H1 (cell line): ENCODE measurements at regions not wholly inside any gene's neighbourhood (a gene's known extent, or its start where the extent isn't known, plus 50 kb on each side); places are given as distances from the start of the nearest gene placed in this dataset.

Experiments
- CTCF ChIA-PET: fragments of 300-600 bp; sonication (Branson Sonifier 250); formaldehyde crosslinking; loops from one replicate; lab custom pipeline; 2021; ENCODE audit not compliant: partially characterized antibody; lab: Charles Lee
- POLR2A ChIA-PET: fragments of 300-600 bp; sonication (Branson Sonifier 250); formaldehyde crosslinking; loops from one replicate; lab custom pipeline; 2021; ENCODE audit warnings: inconsistent platforms; ENCODE audit not compliant: partially characterized antibody; lab: Charles Lee
- DNase-seq, 2 experiments: peaks; one replicate each; pipeline versions ENCODE4 v3.0.0 to v3.0.0-alpha.2; 2010 to 2022; ENCODE audit warnings: low spot score in 2 of 2, low read depth in 1 of 2, mixed read lengths in 1 of 2
- FAIRE-seq: peaks from 2 replicates; lab custom pipeline; 2011; peaks lifted over from hg19 to GRCh38; lab: Jason Lieb, UNC
- H2AFZ ChIP-seq: 2 replicates; pipeline ENCODE4 v1.8.1; 2012; ENCODE audit warnings: low read length, inconsistent platforms
- H2AK5ac ChIP-seq: 2 replicates; pipeline ENCODE4 v1.6.1; 2013; ENCODE audit warnings: low read depth, low read length
- H2BK120ac ChIP-seq: replicated peaks from 2 replicates; pipeline ENCODE3; 2013; ENCODE audit warnings: low read depth, low read length, inconsistent platforms
- H2BK12ac ChIP-seq: 2 replicates; pipeline ENCODE4 v1.6.1; 2013; ENCODE audit warnings: low read depth, low read length
- H2BK15ac ChIP-seq: 2 replicates; pipeline ENCODE4 v1.6.1; 2013; ENCODE audit warnings: low read length
- H2BK20ac ChIP-seq: 2 replicates; pipeline ENCODE4 v1.6.1; 2013; ENCODE audit warnings: low read length
- H2BK5ac ChIP-seq: 2 replicates; pipeline ENCODE4 v1.6.1; 2013; ENCODE audit warnings: low read depth, low read length
- H3K14ac ChIP-seq: 2 replicates; pipeline ENCODE4 v1.6.1; 2013; ENCODE audit warnings: inconsistent platforms; ENCODE audit not compliant: insufficient read length
- H3K18ac ChIP-seq: 2 replicates; pipeline ENCODE4 v1.6.1; 2013; ENCODE audit warnings: low read length; ENCODE audit errors: extremely low read depth
- H3K23ac ChIP-seq: 2 replicates; pipeline ENCODE4 v1.6.1; 2013; ENCODE audit warnings: inconsistent platforms; ENCODE audit not compliant: insufficient read length
- H3K23me2 ChIP-seq: 2 replicates; pipeline ENCODE4 v1.6.1; 2013; ENCODE audit warnings: low read depth, low read length
- H3K27ac ChIP-seq: 2 replicates; pipeline ENCODE4 v1.6.1; 2011; ENCODE audit warnings: low read depth, low read length, inconsistent platforms
- H3K27me3 ChIP-seq, 4 experiments: replicated peaks in 1 of 4; 1 replicate in 1 of 4; 2 replicates in 3 of 4; pipeline versions ENCODE4 v1.6.1 to v1.8.1; 2011 to 2013; ENCODE audit warnings: low read length in 3 of 4, mild to moderate bottlenecking in 3 of 4, inconsistent platforms in 2 of 4, mixed read lengths in 2 of 4, moderate library complexity in 1 of 4; ENCODE audit not compliant: control insufficient read depth in 3 of 4, insufficient read depth in 3 of 4; ENCODE audit errors: extremely low read depth in 1 of 4
- H3K36me3 ChIP-seq, 4 experiments: 2 replicates each; pipeline versions ENCODE4 v1.6.1 to v1.8.1; 2011 to 2013; ENCODE audit warnings: mild to moderate bottlenecking in 4 of 4, low read length in 3 of 4, moderate library complexity in 2 of 4, control low read depth in 1 of 4, inconsistent platforms in 1 of 4; ENCODE audit not compliant: insufficient read depth in 4 of 4, control insufficient read depth in 2 of 4
- H3K4ac ChIP-seq: replicated peaks from 2 replicates; pipeline ENCODE3; 2013; ENCODE audit warnings: low read length, low read depth, mixed read lengths, inconsistent platforms; ENCODE audit not compliant: insufficient read length
- H3K4me1 ChIP-seq, 4 experiments: replicated peaks in 1 of 4; 1 replicate in 1 of 4; 2 replicates in 3 of 4; pipeline versions ENCODE4 v1.6.1 to v1.8.1; 2011 to 2013; ENCODE audit warnings: low read length in 3 of 4, inconsistent platforms in 2 of 4, mixed read lengths in 1 of 4; ENCODE audit not compliant: insufficient read depth in 4 of 4, control insufficient read depth in 3 of 4
- H3K4me2 ChIP-seq, 2 experiments: 2 replicates each; pipeline versions ENCODE4 v1.6.1 to v1.8.1; 2011 to 2013; ENCODE audit warnings: low read depth in 2 of 2, low read length in 2 of 2, control low read depth in 1 of 2, inconsistent platforms in 1 of 2, mild to moderate bottlenecking in 1 of 2; ENCODE audit not compliant: insufficient read depth in 1 of 2
- H3K4me3 ChIP-seq, 4 experiments: fragments of 200-600, 300-600 bp in 1 of 4; sonication (generic), shearing (Covaris generic), sonication (Bioruptor Twin) in 1 of 4; 2 replicates each; pipeline versions ENCODE4 v1.5.1 to v1.8.1; 2011 to 2016; ENCODE audit warnings: low read length in 4 of 4, low read depth in 3 of 4, control low read depth in 2 of 4, inconsistent platforms in 2 of 4, mild to moderate bottlenecking in 2 of 4, mixed read lengths in 1 of 4, moderate library complexity in 1 of 4; ENCODE audit not compliant: insufficient read depth in 2 of 4; ENCODE audit errors: extremely low read depth in 1 of 4
- H3K56ac ChIP-seq: replicated peaks from 2 replicates; pipeline ENCODE3; 2013; ENCODE audit warnings: low read depth, mild to moderate bottlenecking, mixed read lengths, low read length, inconsistent platforms; ENCODE audit not compliant: insufficient read length
- H3K79me1 ChIP-seq: 2 replicates; pipeline ENCODE4 v1.6.1; 2013; ENCODE audit warnings: low read depth, low read length, control low read depth
- H3K79me2 ChIP-seq, 2 experiments: 2 replicates each; pipeline versions ENCODE4 v1.6.1 to v1.8.1; 2012 to 2013; ENCODE audit warnings: low read length in 2 of 2, mild to moderate bottlenecking in 2 of 2, inconsistent platforms in 1 of 2; ENCODE audit not compliant: insufficient read depth in 2 of 2, control insufficient read depth in 1 of 2
- H3K9ac ChIP-seq, 4 experiments: replicated peaks in 1 of 4; 1 replicate in 1 of 4; 2 replicates in 3 of 4; pipeline versions ENCODE4 v1.6.1 to v1.8.1; 2011 to 2013; ENCODE audit warnings: low read depth in 3 of 4, low read length in 3 of 4, control low read depth in 2 of 4, mild to moderate bottlenecking in 2 of 4, moderate library complexity in 2 of 4, inconsistent platforms in 1 of 4; ENCODE audit errors: extremely low read depth in 1 of 4
- H3K9me3 ChIP-seq, 2 experiments: 2 replicates each; pipeline versions ENCODE4 v1.6.1 to v1.8.1; 2012 to 2013; ENCODE audit warnings: mild to moderate bottlenecking in 2 of 2, moderate library complexity in 2 of 2, control low read depth in 1 of 2, inconsistent platforms in 1 of 2, low read depth in 1 of 2, low read length in 1 of 2, mixed read lengths in 1 of 2; ENCODE audit not compliant: insufficient read depth in 2 of 2
- H4K20me1 ChIP-seq, 2 experiments: replicated peaks in 1 of 2; 2 replicates each; pipeline versions ENCODE3 to v1.8.1; 2011 to 2013; ENCODE audit warnings: inconsistent platforms in 2 of 2, low read length in 2 of 2, mild to moderate bottlenecking in 1 of 2; ENCODE audit not compliant: insufficient read depth in 2 of 2, control insufficient read depth in 1 of 2
- H4K5ac ChIP-seq: 2 replicates; pipeline ENCODE4 v1.6.1; 2013; ENCODE audit warnings: low read length, low read depth, mixed read lengths, inconsistent platforms; ENCODE audit not compliant: insufficient read length
- H4K8ac ChIP-seq: 2 replicates; pipeline ENCODE4 v1.8.0; 2013; ENCODE audit warnings: mild to moderate bottlenecking, moderate library complexity, low read length, inconsistent platforms; ENCODE audit not compliant: insufficient read depth; ENCODE audit errors: extremely low read depth
- H4K91ac ChIP-seq: replicated peaks from 2 replicates; pipeline ENCODE3; 2013; ENCODE audit warnings: low read length, mixed read lengths, inconsistent platforms; ENCODE audit not compliant: insufficient read length
- BRCA1 ChIP-seq: IDR thresholded peaks from 2 replicates; pipeline ENCODE4 v1.6.1; 2012; ENCODE audit warnings: low read depth, low read length, improper control_type of control experiment
- CBX5 ChIP-seq: fragments of 300-800, 300-1000 bp; sonication (generic); IDR thresholded peaks from 2 replicates; pipeline ENCODE4 v1.7.1; 2016; ENCODE audit warnings: antibody characterized with exemption, low read length, low read depth
- CBX8 ChIP-seq: fragments of 300-800, 300-1000 bp; sonication (generic); IDR thresholded peaks from 2 replicates; pipeline ENCODE4 v1.7.1; 2016; ENCODE audit warnings: low read depth, low read length, borderline replicate concordance
- CHD2 ChIP-seq: IDR thresholded peaks from 2 replicates; pipeline ENCODE4 v1.6.1; 2012; ENCODE audit warnings: low read length, improper control_type of control experiment
- RBBP5 ChIP-seq: IDR thresholded peaks from 2 replicates; pipeline ENCODE4 v1.7.1; 2012; ENCODE audit warnings: low read depth, mild to moderate bottlenecking, inconsistent platforms, low read length, moderate library complexity, borderline replicate concordance
- SIX5 ChIP-seq: IDR thresholded peaks from 2 replicates; pipeline ENCODE4 v1.6.1; 2011; ENCODE audit warnings: mild to moderate bottlenecking, low read depth, low read length
- USF2 ChIP-seq: IDR thresholded peaks from 2 replicates; pipeline ENCODE4 v1.6.1; 2011; ENCODE audit warnings: low read length, improper control_type of control experiment
- YY1 ChIP-seq: IDR thresholded peaks from 2 replicates; pipeline ENCODE4 v1.6.1; 2011; ENCODE audit warnings: low read depth, mild to moderate bottlenecking, low read length

DNA sequence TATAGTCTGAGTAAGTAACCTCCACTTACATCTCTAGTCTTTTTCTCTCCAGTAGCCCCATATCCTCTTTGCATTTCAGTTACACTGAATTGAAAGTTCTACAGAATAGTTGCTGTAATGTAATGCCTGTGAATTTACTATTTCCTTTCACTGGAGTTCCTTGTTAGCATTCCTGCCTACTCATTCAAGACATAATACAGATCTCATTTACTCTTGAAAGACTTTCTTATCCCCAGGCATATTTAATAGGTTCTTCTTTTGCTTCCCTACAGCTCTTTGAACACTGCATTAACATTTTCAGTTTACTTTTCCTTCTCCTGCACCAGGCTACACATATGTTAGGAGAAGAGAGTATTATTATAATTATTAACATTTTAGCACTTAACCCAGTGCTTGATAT is 87.6 kb upstream of the OR13F1 start:
- Histone ChIP-seq H3K14ac (no peak overlapping the region), H4K20me1 (no peaks in the 10 kb centered on the region)

More for the DNA sequence above, 87.6 kb upstream of the OR13F1 start:
- no peak overlapping the region for H3K56ac ChIP-seq
- no peak overlapping the region for H4K91ac ChIP-seq
- H3K23ac ChIP-seq = no peak overlapping the region
- H2BK12ac ChIP-seq = no peak overlapping the region
- no peak for FAIRE-seq
- no peak overlapping the region for H3K4me3 ChIP-seq
- H2BK15ac ChIP-seq = no peak overlapping the region
- no peak overlapping the region for H2BK120ac ChIP-seq
- no peak overlapping the region for H4K5ac ChIP-seq
- TF ChIP-seq CBX5 = no peak
- TF ChIP-seq YY1 = no peak
- no peak for TF ChIP-seq CHD2
- TF ChIP-seq BRCA1 = no peak
- no peak for TF ChIP-seq USF2
- no peak for TF ChIP-seq RBBP5
- TF ChIP-seq SIX5 = no peak
- no peak for TF ChIP-seq CBX8
- TF ChIP-seq, all 59 proteins: peak for 0
- Histone ChIP-seq H4K8ac (no peak overlapping the region), H3K27ac (no peak overlapping the region), H2BK5ac (no peak overlapping the region), H3K79me2 (no peaks in the 10 kb centered on the region), H3K9me3 (peaks cover 6 to 25% of the 10 kb centered on the region in 2 experiments), H3K23me2 (no peaks in the 10 kb centered on the region), H3K79me1 (no peaks in the 10 kb centered on the region), H3K27me3 (no peaks in the 10 kb centered on the region), H3K18ac (no peak overlapping the region), H2AFZ (no peak overlapping the region), H3K4ac (no peak overlapping the region), H3K4me1 (no peaks in the 10 kb centered on the region), H3K36me3 (no peaks in the 10 kb centered on the region), H3K9ac (no peak overlapping the region), H3K4me2 (no peak overlapping the region), H2AK5ac (no peak overlapping the region), H2BK20ac (no peak overlapping the region)
- DNase-seq = no peak
- CTCF ChIA-PET = no interaction called here
- POLR2A ChIA-PET = no interaction called here
